ENCODE measurements at regions not wholly inside any gene's neighbourhood (a gene's known extent, or its start where the extent isn't known, plus 50 kb on each side); places are given as distances from the start of the nearest gene placed in this dataset.
A peak's percentile ranks its signal among the peaks of the same experiment; 100 is the strongest.
"Not testable (repeated sequence)": the region's sequence is repeated elsewhere in the genome, so short reads cannot be mapped to it uniquely, and the experiment has no call there.

DNA sequence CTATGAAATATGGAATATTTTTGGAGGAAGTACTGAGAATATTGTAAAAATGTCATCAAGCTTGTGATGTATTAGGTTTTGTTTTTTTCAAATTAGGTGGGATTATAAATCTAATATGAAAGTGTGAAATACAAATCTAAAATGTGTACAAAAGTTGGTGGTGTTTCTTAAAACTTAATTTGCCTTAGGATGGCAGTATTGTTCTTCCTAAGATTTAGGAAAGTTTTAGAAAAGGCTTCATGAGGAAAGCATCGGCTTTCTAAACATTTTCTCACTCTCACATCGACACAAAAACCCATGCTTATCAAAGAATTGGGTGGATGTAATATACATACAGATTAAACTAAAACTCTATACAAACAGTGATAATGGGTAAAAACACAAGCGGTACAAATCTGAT is 972.0 kb upstream of the PCDH20 start:
- no peak for DNase-seq (ENCODE audit: low read depth in 4 of 4, low spot score in 3 of 4)

DNA sequence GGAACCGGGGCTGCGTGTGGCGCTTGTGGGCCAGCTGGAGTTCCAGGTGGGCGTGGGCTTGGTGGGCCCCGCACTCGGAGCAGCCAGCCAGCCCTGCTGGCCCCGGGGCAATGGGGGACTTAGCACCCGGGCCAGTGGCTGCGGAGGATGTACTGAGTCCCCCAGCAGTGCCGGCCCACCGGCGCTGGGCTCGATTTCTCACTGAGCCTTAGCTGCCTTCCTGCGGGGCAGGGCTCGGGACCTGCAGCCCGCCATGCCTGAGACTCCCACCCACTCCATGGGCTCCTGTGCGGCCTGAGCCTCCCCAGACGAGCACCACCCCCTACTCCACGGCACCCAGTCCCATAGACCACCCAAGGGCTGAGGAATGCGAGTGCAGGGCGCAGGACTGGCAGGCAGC is 963.6 kb upstream of the PCDH20 start:
- DNase-seq (ENCODE audit: low read depth in 4 of 4, low spot score in 3 of 4): not testable (repeated sequence)

DNA sequence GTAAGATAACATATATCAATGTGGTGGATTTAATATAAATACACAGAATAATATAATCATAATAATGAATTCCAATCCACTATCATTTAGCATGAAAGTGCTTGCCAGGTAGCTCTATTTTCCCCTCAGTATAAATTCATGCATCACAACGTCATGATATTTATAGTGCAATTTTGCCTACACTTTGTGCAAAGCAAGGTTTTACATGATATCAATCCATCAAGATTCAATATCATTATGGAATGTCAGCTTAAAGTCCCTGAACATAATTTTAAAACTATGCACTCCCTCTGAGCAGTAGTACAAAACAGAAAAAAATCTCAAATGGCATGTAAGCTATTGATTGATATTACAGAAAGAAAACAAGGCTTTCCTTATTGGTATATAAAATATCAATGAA is 962.2 kb upstream of the PCDH20 start:
- no peak for DNase-seq (ENCODE audit: low read depth in 4 of 4, low spot score in 3 of 4)

GRCh38 chr13:62375653-62376052 is 960.0 kb upstream of the PCDH20 start:
- no peak for DNase-seq (ENCODE audit: low read depth in 4 of 4, low spot score in 3 of 4)

DNA sequence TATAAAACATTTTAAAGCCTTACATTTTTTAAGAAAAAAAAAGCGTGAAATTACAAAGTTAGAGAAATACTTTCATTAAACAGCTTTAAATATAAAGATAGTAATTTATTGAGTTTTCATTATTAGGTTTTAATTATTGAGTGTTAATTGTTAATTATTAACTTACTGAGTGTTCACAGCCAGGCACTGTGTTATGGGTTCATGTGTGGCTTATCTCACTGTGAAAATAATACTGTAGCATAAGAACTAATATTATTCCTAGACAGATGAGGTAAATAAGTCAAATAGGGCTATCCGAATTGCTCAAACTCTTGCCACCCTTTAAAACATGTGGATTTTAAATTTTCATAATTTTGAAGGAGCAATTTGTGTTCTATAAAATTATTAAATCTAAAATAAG is 956.1 kb upstream of the PCDH20 start:
- DNase-seq (ENCODE audit: low read depth in 4 of 4, low spot score in 3 of 4): no peak

DNA sequence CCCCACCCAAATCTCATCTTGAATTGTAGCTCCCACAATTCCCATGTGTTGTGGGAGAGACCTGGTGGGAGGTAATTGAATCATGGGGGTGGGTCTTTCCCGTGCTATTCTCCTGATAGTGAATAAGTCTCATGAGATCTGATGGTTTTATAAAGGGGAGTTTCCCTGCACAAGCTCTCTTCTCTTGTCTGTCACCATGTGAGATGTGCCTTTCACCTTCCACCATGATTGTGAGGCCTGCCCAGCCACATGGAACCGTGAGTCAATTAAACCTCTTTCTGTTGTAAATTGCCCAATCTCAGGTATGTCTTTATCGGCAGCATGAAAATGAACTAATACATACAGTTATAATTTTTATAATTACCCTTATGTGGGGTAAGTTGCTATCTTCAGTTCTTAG is 952.3 kb upstream of the PCDH20 start:
- not testable (repeated sequence) for DNase-seq (ENCODE audit: low read depth in 4 of 4, low spot score in 3 of 4)

DNA sequence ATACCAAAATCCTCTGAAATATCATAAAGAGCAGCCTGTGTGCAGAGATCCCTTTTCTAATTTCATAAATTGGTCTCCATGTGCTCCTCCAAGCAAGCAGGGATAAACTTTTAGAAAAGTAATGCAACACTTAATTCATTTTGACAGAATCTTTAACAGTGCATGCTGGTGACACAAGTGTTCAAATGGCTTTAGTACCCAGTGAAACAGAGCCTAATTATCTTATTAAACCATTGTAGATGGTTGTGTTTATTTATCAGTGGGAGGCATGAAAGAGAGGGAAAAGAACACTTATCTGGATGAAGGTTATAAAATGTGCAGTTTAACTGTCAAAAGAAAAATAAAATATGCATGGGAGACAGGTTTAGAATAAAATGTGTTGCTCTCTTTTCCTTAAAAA is 945.0 kb upstream of the PCDH20 start:
- DNase-seq (ENCODE audit: low read depth in 4 of 4, low spot score in 3 of 4): no peak

DNA sequence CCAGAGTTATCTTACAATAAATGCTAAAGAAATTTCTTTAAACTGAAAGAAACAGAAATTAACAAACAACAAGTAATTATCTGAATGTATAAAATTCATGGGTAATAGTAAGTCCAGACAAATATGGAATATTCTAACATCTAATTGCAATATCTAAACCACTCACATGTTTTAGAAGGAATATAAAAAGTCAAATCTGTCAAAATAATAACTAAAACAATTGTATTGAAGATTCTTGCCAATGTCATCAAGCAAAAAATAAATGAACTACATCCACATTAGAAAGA is 942.9 kb upstream of the PCDH20 start:
- DNase-seq (ENCODE audit: low read depth in 4 of 4, low spot score in 3 of 4): no peak

GRCh38 chr13:62357887-62358645 is 942.4 kb upstream of the PCDH20 start:
- DNase-seq (ENCODE audit: low read depth in 4 of 4, low spot score in 3 of 4): no peak

DNA sequence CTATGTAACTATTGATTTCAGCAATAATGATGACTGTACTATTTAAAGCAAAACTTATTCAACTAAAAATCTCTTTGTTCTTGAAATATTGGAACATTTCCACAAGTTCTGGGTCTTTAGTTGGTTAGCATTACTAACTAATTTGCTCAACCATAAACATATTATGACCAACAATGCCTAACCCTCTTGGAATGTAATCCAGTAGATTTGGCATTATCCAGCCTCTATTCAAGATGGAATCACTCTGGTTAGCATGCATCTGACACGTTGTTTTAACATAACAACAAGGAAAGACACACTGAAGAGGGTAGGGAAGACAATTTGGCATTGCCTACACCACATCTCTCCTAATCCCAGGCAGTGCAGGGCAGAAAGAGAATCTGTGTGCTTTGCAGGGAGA is 941.3 kb upstream of the PCDH20 start:
- no peak for DNase-seq (ENCODE audit: low read depth in 4 of 4, low spot score in 3 of 4)

GRCh38 chr13:62337109-62337880 is 921.6 kb upstream of the PCDH20 start:
- no peak for DNase-seq (ENCODE audit: low read depth in 4 of 4, low spot score in 3 of 4)

- no peak for DNase-seq (ENCODE audit: low read depth in 4 of 4, low spot score in 3 of 4)
Observed at GRCh38 chr13:62336507-62336906, 920.9 kb upstream of the PCDH20 start.

DNA sequence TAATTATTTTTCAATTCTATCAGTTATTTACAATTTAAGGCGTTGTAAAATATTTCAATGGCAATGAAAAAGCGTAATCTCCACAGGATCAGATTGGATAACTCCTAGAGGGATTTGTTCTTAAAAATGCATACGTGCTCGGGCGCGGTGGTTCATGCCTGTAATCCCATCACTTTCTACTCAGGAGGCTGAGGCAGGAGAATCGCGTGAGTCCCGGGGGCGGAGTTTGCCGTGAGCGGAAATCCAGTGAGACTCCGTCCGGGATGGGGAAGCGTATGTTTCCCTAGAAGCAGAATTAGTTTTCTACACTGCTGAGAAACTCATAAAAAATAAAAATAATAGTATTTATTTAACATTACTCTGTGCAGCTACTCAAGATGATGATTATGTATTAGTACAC is 917.8 kb upstream of the PCDH20 start:
- DNase-seq (ENCODE audit: low read depth in 4 of 4, low spot score in 3 of 4): no peak

GRCh38 chr13:62331384-62331783 is 915.7 kb upstream of the PCDH20 start:
- no peak for DNase-seq (ENCODE audit: low read depth in 4 of 4, low spot score in 3 of 4)

DNA sequence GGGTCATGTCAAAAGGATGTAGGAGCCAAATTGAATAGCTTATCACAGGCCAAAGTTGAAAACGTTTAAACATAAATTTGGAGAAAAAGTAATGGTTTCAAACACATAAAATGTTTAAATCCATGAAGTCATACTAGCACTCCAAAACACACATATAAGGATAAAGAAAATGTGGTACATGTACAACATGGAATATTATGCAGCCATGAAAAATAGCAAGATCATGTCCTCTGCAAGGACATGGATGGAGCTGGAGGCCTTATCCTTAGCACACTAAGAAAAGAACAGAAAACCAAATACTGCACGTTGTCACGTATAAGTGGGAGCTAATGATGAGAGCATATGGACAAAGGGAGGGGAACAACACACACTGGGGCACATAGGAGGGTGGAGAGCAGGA is 911.7 kb upstream of the PCDH20 start:
- DNase-seq (ENCODE audit: low read depth in 4 of 4, low spot score in 3 of 4): no peak

DNA sequence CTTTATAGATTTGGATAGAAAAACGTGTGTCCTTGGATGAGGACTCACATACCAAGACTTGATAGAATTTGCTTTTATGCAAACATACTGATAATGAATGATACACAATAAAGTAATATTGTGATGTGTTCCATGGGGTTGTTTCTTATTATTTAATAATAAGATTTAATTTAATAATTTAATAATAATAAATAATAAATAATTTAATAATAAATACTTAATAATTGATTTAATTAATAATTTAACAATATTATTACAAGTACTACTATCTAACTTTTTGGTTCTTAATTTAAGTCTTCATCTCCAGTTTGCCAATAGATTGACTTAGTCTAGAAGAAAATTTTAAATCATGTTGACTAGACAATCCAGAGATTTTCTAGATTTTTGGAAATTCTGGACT is 909.2 kb upstream of the PCDH20 start:
- DNase-seq (ENCODE audit: low read depth in 4 of 4, low spot score in 3 of 4): no peak

DNA sequence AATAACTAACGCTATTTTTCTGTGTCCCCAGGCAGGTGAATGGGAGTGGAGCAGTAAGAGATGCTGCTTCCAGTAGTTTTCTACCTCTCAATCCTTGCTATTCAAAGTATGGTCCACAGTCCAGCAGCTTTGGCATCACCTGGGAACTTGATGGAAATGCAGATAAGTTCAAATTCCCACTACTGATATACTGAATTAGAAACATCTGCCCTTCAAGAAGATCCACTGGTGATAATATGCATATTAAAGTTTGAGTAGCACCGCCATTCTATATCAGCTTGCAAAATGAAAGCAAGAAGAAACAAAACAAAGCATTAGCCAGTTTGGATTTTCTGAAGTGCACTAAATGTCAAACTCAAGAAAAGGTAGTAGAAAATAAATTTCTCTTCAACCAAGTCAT is 906.2 kb upstream of the PCDH20 start:
- DNase-seq (ENCODE audit: low read depth in 4 of 4, low spot score in 3 of 4): no peak

GRCh38 chr13:62321139-62321538 is 905.5 kb upstream of the PCDH20 start:
- no peak for DNase-seq (ENCODE audit: low read depth in 4 of 4, low spot score in 3 of 4)

DNA sequence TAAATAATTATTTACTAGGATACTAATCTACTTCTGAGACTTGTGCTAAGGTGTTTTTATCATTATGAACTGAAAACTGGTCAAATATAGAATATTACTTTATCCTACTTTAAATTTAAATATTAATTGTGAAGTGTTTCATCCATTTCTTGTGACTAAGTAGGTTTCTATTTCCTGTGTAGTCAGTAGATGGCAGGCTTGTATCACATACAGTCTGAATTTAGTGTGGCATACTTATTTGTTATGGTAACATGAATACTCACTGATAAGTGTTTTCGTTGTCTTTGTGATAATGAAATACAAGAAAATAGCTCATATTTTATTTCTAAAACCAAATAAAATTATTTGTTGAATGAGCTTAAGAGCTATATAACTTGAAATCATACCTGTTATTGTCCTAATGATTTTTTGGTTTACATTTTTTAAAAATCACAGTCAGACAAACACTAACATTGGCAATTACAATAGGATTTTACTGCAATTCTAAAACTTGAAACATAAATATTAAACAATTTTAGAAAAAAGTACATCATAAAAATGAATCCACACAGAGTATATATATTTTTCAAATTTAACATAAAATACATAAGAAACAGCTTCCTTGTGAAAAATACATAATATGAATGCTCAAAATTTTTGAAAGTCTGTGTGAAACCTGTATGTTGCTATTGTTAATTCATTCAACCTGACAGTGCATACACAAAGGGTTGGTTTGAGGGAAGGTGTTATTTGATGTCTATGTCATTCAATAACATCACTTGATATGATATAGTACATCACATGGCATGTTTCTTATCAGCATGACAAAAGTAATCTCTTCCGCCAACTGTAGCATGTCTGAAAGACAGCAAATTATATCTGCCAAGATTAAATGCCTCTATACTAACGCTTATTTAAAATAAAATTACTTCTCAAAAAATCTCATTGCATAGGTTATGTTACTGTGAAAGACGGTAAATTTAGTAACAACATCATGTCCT is 904.8 kb upstream of the PCDH20 start:
- DNase-seq (ENCODE audit: low read depth in 4 of 4, low spot score in 3 of 4): peak in 2 of 4 donors; percentile 26 to 36

- no peak for DNase-seq (ENCODE audit: low read depth in 4 of 4, low spot score in 3 of 4)
Observed at GRCh38 chr13:62309904-62310303, 894.3 kb upstream of the PCDH20 start.

GRCh38 chr13:62305756-62306155 is 890.1 kb upstream of the PCDH20 start:
- no peak for DNase-seq (ENCODE audit: low read depth in 4 of 4, low spot score in 3 of 4)

Data from right renal pelvis (tissue), 4 donors.